MG63 (cell line): ENCODE measurements at regions not wholly inside any gene's neighbourhood (a gene's known extent, or its start where the extent isn't known, plus 50 kb on each side); places are given as distances from the start of the nearest gene placed in this dataset.
"Not testable (repeated sequence)": the region's sequence is repeated elsewhere in the genome, so short reads cannot be mapped to it uniquely, and the experiment has no call there.

Source experiments
- DNase-seq: peaks from one replicate; pipeline ENCODE4 v3.0.0-alpha.2; 2020
- H3K27me3 ChIP-seq: fragments of 250-450 bp; sonication (Bioruptor Pico); 2 replicates; pipeline ENCODE4 v1.5.1; 2020; ENCODE audit warnings: mild to moderate bottlenecking, moderate library complexity
- H3K36me3 ChIP-seq: fragments of 250-450 bp; sonication (Bioruptor Pico); 2 replicates; pipeline ENCODE4 v1.5.1; 2020; ENCODE audit warnings: mild to moderate bottlenecking, moderate library complexity
- H3K4me3 ChIP-seq: fragments of 250-450 bp; sonication (Bioruptor Pico); 2 replicates; pipeline ENCODE4 v1.5.1; 2020; ENCODE audit warnings: mild to moderate bottlenecking, moderate library complexity
- H3K9me3 ChIP-seq: fragments of 250-450 bp; sonication (Bioruptor Pico); 2 replicates; pipeline ENCODE4 v1.5.1; 2020; ENCODE audit warnings: mild to moderate bottlenecking, moderate library complexity

DNA sequence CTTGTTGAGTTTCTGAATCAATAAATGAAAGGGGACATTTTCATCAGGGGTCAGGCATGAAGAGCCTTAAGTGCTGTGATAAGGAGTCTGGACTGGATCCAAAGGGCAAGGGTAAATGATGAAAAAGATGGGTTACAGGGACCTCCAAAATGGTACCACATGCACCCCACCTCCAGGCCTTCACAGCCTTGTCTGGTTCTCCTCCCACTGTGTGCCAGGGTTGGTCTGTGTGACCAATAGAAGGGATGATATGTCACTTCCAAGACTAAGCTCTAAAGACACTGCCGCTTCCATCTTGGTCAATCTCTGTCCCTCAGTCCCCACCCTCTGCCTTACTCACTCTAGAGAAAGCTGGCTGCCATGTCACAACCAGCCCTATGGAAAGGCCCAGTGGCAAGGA is 140.6 kb downstream of the ZNF281 start:
- H3K4me3 ChIP-seq: no peak overlapping the region

GRCh38 chr1:200267937-200268336 is 141.9 kb downstream of the ZNF281 start:
- H3K27me3 ChIP-seq: no peaks in the 10 kb centered on the region
- no peak for DNase-seq
- no peaks in the 10 kb centered on the region for H3K36me3 ChIP-seq
- H3K9me3 ChIP-seq: no peaks in the 10 kb centered on the region
- no peak overlapping the region for H3K4me3 ChIP-seq

More for the DNA sequence above, 140.6 kb downstream of the ZNF281 start:
- no peaks in the 10 kb centered on the region for H3K9me3 ChIP-seq
- H3K27me3 ChIP-seq: no peaks in the 10 kb centered on the region
- DNase-seq: no peak
- H3K36me3 ChIP-seq: no peaks in the 10 kb centered on the region

DNA sequence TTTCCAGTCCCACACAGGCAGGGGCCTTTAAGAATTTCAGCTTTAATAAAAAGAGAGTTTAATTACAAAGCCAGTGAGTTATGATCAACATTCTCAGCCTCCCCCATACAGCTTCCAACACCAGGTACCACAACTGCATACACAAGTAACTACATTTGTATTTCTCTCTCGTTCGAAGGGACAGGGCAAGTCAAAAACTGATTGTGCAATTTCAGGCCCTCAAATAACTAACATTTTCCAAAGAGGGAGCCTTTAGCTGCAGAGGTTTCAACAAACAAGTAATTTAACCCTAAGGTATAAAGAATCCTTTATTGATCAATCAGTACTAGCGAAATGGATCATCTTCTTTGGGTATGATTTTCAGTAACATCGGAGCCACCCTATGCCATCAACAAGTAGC is 142.4 kb downstream of the ZNF281 start:
- no peaks in the 10 kb centered on the region for H3K9me3 ChIP-seq
- no peaks in the 10 kb centered on the region for H3K27me3 ChIP-seq
- H3K36me3 ChIP-seq: no peaks in the 10 kb centered on the region
- no peak for DNase-seq
- H3K4me3 ChIP-seq: no peak overlapping the region

GRCh38 chr1:200266871-200267270 is 143.0 kb downstream of the ZNF281 start:
- Histone ChIP-seq H3K4me3 (no peak overlapping the region), H3K9me3 (no peaks in the 10 kb centered on the region), H3K36me3 (no peaks in the 10 kb centered on the region), H3K27me3 (no peaks in the 10 kb centered on the region)
- DNase-seq: no peak

DNA sequence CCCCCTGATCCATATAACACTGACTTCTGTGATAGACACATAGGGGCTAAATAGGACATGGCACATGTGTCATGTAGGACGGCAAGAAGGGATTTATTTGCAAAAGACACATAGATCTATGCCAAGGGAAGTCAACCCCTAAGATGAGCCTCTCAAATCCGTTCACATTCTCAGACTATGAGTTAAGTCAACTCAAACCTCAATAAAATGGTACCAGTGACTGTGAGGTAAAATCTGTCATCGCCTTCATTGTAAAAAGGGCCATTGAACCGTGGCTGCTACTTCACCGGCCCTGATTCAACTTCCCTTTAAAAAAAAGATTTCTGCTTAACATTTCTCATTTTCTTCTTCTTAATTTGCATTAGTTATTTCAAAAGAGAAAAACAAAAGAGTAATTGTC is 144.0 kb downstream of the ZNF281 start:
- H3K27me3 ChIP-seq: no peaks in the 10 kb centered on the region
- H3K36me3 ChIP-seq: no peaks in the 10 kb centered on the region
- no peak overlapping the region for H3K4me3 ChIP-seq
- H3K9me3 ChIP-seq: no peaks in the 10 kb centered on the region
- DNase-seq: no peak

GRCh38 chr1:200265104-200265503 is 144.7 kb downstream of the ZNF281 start:
- H3K27me3 ChIP-seq: no peaks in the 10 kb centered on the region
- no peak for DNase-seq
- no peaks in the 10 kb centered on the region for H3K9me3 ChIP-seq
- H3K4me3 ChIP-seq: no peak overlapping the region
- no peaks in the 10 kb centered on the region for H3K36me3 ChIP-seq

GRCh38 chr1:200263203-200263602 is 146.6 kb downstream of the ZNF281 start:
- no peaks in the 10 kb centered on the region for H3K9me3 ChIP-seq
- H3K4me3 ChIP-seq: no peak overlapping the region
- H3K36me3 ChIP-seq: no peaks in the 10 kb centered on the region
- H3K27me3 ChIP-seq: no peaks in the 10 kb centered on the region
- DNase-seq: no peak

DNA sequence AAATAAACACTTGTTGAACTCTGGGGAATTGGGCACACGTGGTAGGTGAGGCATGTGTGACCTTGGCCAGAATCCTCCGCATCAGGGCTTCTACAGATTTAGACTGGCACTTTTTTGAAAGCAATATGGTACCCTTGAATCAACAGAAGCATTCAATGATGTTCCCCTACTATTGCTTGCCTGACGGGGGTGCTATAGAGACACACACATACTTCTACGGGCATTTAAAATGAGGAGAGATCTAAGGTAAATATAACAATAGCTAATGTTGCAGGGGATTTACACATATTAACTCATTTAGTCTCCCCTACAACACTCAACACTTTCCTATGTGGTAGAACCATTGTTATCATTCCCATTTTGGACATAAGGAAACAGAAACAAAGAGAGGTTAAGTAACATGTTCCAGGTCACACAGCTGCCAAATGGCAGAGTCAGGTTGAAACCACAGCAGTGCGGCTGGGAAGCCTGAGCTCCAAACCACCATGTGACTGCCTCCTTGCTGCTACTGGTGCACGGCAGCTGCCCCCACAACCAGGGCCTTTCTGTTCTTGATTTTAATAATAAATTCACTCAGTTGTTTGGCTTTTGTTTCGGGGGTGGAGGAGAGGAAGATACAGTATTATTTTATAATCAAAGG is 147.4 kb downstream of the ZNF281 start:
- DNase-seq: no peak
- Histone ChIP-seq H3K36me3 (no peaks in the 10 kb centered on the region), H3K27me3 (no peaks in the 10 kb centered on the region), H3K4me3 (no peak overlapping the region), H3K9me3 (no peaks in the 10 kb centered on the region)

- H3K4me3 ChIP-seq: no peak overlapping the region
- DNase-seq: no peak
- no peaks in the 10 kb centered on the region for H3K27me3 ChIP-seq
- H3K9me3 ChIP-seq: no peaks in the 10 kb centered on the region
- no peaks in the 10 kb centered on the region for H3K36me3 ChIP-seq
Measured at GRCh38 chr1:200260597-200261335, 149.1 kb downstream of the ZNF281 start.

- no peak overlapping the region for H3K4me3 ChIP-seq
- H3K9me3 ChIP-seq: no peaks in the 10 kb centered on the region
- no peak for DNase-seq
- no peaks in the 10 kb centered on the region for H3K27me3 ChIP-seq
- H3K36me3 ChIP-seq: no peaks in the 10 kb centered on the region
Measured at GRCh38 chr1:200258447-200259375, 151.1 kb downstream of the ZNF281 start.

DNA sequence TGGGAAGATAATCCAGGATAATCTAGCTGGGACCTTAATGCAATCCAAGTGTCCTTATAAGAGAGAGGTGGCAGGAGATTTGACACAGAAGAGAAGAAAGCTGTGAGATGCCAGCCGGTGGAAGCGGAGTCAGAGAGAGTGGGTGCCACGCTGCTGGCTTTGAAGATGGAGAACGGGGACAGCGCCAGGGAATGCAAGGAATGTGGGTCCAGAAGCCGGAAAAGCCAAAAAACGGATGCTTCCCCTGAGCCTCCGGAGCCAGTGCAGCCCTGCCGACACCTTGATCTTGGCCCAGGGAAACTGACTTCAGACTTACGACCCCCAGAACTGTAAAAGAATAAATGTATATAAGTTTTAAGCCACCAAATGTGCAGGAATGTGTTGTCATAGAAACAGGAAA is 152.6 kb downstream of the ZNF281 start:
- no peak for DNase-seq
- no peaks in the 10 kb centered on the region for H3K36me3 ChIP-seq
- no peaks in the 10 kb centered on the region for H3K27me3 ChIP-seq

GRCh38 chr1:200254602-200255001 is 155.2 kb downstream of the ZNF281 start:
- DNase-seq, H3K27me3 ChIP-seq, H3K36me3 ChIP-seq, H3K4me3 ChIP-seq, H3K9me3 ChIP-seq: not testable (repeated sequence)

More for the DNA sequence above, 152.6 kb downstream of the ZNF281 start:
- Histone ChIP-seq H3K9me3 (no peaks in the 10 kb centered on the region), H3K4me3 (no peak overlapping the region)

DNA sequence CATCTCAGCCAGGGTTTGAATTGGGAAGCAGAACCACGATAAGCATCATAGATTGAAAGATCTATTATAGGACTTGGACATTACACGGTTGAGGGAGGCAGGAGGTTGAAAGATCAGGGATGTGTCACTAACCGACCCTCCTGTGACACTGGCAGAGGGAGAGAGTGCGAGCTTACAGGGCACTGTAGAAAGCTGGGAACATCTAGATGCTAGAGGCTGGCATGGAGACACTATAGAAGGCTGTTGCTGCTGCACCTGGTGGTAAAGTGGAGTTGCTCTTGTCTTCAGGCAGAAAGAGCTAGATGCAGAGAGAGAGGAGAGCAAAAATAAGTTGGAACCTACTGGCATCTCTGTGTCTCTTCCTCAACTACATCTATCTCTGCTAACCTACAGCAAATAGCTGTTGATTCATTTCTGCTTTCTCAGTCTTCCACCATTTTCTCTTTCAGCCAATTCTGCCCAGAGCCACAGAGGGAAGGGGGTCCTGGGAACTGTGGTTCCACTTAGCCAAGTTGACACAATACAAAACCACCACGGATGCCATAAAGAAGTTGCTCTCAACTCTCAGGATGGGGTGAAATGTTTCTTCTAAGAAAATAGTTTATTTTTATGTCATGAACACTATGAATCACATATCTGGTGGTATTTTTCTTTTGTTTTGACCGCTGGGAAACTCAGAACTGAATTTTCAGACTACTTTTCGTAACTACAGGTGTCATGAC is 155.9 kb downstream of the ZNF281 start:
- H3K4me3 ChIP-seq: no peak overlapping the region
- H3K9me3 ChIP-seq: no peaks in the 10 kb centered on the region
- no peak for DNase-seq
- no peaks in the 10 kb centered on the region for H3K27me3 ChIP-seq
- no peaks in the 10 kb centered on the region for H3K36me3 ChIP-seq

- H3K36me3 ChIP-seq: no peaks in the 10 kb centered on the region
- H3K27me3 ChIP-seq: no peaks in the 10 kb centered on the region
- DNase-seq: no peak
Measured at GRCh38 chr1:200252531-200252930, 157.3 kb downstream of the ZNF281 start.

DNA sequence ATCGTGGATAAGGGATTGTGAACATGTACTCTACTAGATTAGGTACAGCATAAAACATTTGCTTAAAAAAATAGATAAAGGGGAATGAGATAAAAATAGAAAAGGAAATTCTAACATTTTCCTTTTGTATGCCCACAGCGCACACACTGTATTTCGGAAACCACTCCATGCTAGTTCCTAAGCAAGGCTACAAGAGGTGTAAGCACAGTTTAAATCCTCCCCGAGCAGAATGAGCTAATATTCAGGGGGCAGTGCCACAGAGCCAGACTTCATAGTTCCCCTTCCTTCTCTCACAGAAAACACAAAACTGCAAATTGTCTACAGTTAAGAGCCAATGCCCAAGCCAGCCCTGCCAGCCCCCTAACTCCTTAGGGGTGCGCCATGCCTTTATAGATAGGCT is 159.4 kb downstream of the ZNF281 start:
- H3K27me3 ChIP-seq: no peaks in the 10 kb centered on the region
- H3K9me3 ChIP-seq: no peaks in the 10 kb centered on the region
- no peaks in the 10 kb centered on the region for H3K36me3 ChIP-seq
- no peak overlapping the region for H3K4me3 ChIP-seq
- no peak for DNase-seq

More at GRCh38 chr1:200252531-200252930, 157.3 kb downstream of the ZNF281 start:
- no peak overlapping the region for H3K4me3 ChIP-seq
- H3K9me3 ChIP-seq: no peaks in the 10 kb centered on the region

- Histone ChIP-seq H3K27me3 (no peaks in the 10 kb centered on the region), H3K4me3 (no peak overlapping the region), H3K36me3 (no peaks in the 10 kb centered on the region), H3K9me3 (no peaks in the 10 kb centered on the region)
- DNase-seq: no peak
Measured at GRCh38 chr1:200248541-200248940, 161.3 kb downstream of the ZNF281 start.

DNA sequence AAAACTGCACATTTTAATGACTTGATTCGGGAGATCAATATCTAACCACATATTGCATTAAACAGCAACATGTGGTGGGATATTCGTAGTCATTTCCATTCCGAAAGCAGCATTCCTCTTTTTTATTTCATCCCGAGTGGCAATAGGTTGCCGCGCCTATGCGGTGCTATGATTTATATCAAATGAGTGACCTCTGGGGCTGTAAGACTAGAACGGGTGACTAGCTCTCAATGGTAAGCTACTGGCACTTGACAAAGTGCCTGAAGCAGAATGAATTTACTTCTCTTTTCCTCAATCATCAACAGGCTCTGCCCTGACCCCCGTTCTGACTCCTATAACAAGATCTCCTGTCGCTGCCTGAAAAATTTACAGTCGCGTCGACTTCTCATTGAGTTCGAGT is 162.3 kb downstream of the ZNF281 start:
- Histone ChIP-seq H3K27me3 (no peaks in the 10 kb centered on the region), H3K36me3 (no peaks in the 10 kb centered on the region), H3K4me3 (no peak overlapping the region), H3K9me3 (no peaks in the 10 kb centered on the region)
- no peak for DNase-seq
